Adrenal gland (tissue), 9 donors: ENCODE measurements at regions not wholly inside any gene's neighbourhood (a gene's known extent, or its start where the extent isn't known, plus 50 kb on each side); places are given as distances from the start of the nearest gene placed in this dataset.

Experiments
- DNase-seq, 7 donors: peaks; one replicate each; pipeline ENCODE4 v3.0.0-alpha.2; 2019 to 2020
- H3K27ac ChIP-seq, 5 donors: fragments of 200-600 bp; sonication (generic) in 4 of 5; 1 replicate in 3 of 5; 2 replicates in 2 of 5; pipeline versions ENCODE4 v1.5.1 to v1.8.0; 2016 to 2020; ENCODE audit warnings: mild to moderate bottlenecking in 1 of 5
- H3K27me3 ChIP-seq: fragments of 200-600 bp; 2 replicates; pipeline ENCODE4 v1.8.0; 2021
- H3K36me3 ChIP-seq, 2 donors: fragments of 200-600 bp; replicated peaks in 1 of 2; 1 replicate in 1 of 2; 2 replicates in 1 of 2; pipeline versions ENCODE4 v1.5.1 to v1.8.0; 2018 to 2022
- H3K4me1 ChIP-seq, 2 donors: fragments of 200-600 bp; replicated peaks in 1 of 2; 1 replicate in 1 of 2; 2 replicates in 1 of 2; pipeline versions ENCODE4 v1.5.1 to v1.8.0; 2018 to 2021
- H3K4me3 ChIP-seq, 4 donors: fragments of 200-600 bp; sonication (generic) in 3 of 4; one replicate each; pipeline ENCODE4 v1.5.1; 2016 to 2018
- H3K9me3 ChIP-seq, 3 donors: fragments of 200-600 bp; sonication (generic) in 1 of 3; replicated peaks in 1 of 3; 1 replicate in 2 of 3; 2 replicates in 1 of 3; pipeline versions ENCODE4 v1.5.1 to v1.8.0; 2016 to 2021
- POLR2A ChIP-seq, 2 donors: fragments of 450-650 bp; IDR thresholded peaks; one replicate each; pipeline ENCODE4 v1.6.1; 2017; ENCODE audit warnings: antibody characterized with exemption in 2 of 2, mild to moderate bottlenecking in 2 of 2, moderate library complexity in 1 of 2
- WGBS, 4 donors: extraction: QIAGEN DNeasy Blood & Tissue Kit in 2 of 4; methylation state at CpG; one replicate each; pipeline versions ENCODE4 v1.1.5 to v1.1.7; 2013 to 2017; 5-methylcytosine and 5-hydroxymethylcytosine counted together
- intact Hi-C, 2 donors: fragments of 100-400 bp; cut with DNase I; formaldehyde crosslinking; loops; one replicate each; pipeline versions ENCODE4 v1.14.1 to v1.15.0; 2022 to 2023
- TF ChIP-seq, protein P1 (sequence below), 6 experiments: fragments of 450-650 bp in 4 of 6; fragments of 200-600 bp in 2 of 6; sonication (generic) in 1 of 6; IDR thresholded peaks; 1 replicate in 5 of 6; 2 replicates in 1 of 6; pipeline versions ENCODE4 v1.5.1 to v1.8.0; 2016 to 2021; ENCODE audit warnings: antibody characterized with exemption in 6 of 6, mild to moderate bottlenecking in 2 of 6, moderate library complexity in 1 of 6
- donor health status: healthy with polysubstance abuse.
- donor health status: Bipolar disorder and iron deficiency.
- donor health status: DM: yes; HTN: yes; CAD: no.
- donor health status: DM: no; HTN: no; CAD: no.
- donor health status: DM: no; HTN: no; CAD: no.

DNA sequence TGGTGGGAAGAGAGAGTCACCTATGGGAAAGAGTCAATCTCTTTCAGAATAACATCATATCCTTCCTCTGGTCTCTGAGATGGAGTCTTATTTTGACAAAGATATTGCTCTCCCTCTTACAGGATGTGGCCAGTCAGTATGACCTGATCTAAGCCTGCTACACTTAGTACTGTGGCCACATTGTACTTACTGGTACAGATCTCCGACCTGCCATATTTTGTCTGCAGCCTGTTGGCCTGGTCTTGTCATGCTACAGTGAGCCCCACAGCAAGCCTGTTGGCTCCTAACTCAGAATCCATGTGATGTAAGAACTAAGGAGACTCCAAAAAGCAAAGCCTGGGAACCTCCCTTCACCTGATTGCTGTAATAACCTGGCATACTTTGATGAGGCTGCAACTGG lies 377.8 kb downstream of the SFMBT2 start:
- H3K4me1 ChIP-seq = no peaks in the 10 kb centered on the region
- no peak overlapping the region for H3K4me3 ChIP-seq
- no peak for DNase-seq
- WGBS, 4 donors = 84 to 100% (median 97%) methylated on average over 1 of the region's 1 CpG
- no peaks in the 10 kb centered on the region for H3K27me3 ChIP-seq
- H3K9me3 ChIP-seq = no peaks in the 10 kb centered on the region
- intact Hi-C loops = no loop called here
- no peak for TF ChIP-seq POLR2A (IDR thresholded peaks at IDR 0.05)
- TF ChIP-seq, protein P1, sequence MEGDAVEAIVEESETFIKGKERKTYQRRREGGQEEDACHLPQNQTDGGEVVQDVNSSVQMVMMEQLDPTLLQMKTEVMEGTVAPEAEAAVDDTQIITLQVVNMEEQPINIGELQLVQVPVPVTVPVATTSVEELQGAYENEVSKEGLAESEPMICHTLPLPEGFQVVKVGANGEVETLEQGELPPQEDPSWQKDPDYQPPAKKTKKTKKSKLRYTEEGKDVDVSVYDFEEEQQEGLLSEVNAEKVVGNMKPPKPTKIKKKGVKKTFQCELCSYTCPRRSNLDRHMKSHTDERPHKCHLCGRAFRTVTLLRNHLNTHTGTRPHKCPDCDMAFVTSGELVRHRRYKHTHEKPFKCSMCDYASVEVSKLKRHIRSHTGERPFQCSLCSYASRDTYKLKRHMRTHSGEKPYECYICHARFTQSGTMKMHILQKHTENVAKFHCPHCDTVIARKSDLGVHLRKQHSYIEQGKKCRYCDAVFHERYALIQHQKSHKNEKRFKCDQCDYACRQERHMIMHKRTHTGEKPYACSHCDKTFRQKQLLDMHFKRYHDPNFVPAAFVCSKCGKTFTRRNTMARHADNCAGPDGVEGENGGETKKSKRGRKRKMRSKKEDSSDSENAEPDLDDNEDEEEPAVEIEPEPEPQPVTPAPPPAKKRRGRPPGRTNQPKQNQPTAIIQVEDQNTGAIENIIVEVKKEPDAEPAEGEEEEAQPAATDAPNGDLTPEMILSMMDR (IDR thresholded peaks at IDR 0.05) = no peak
- H3K27ac ChIP-seq = no peak overlapping the region
- no peaks in the 10 kb centered on the region for H3K36me3 ChIP-seq

DNA sequence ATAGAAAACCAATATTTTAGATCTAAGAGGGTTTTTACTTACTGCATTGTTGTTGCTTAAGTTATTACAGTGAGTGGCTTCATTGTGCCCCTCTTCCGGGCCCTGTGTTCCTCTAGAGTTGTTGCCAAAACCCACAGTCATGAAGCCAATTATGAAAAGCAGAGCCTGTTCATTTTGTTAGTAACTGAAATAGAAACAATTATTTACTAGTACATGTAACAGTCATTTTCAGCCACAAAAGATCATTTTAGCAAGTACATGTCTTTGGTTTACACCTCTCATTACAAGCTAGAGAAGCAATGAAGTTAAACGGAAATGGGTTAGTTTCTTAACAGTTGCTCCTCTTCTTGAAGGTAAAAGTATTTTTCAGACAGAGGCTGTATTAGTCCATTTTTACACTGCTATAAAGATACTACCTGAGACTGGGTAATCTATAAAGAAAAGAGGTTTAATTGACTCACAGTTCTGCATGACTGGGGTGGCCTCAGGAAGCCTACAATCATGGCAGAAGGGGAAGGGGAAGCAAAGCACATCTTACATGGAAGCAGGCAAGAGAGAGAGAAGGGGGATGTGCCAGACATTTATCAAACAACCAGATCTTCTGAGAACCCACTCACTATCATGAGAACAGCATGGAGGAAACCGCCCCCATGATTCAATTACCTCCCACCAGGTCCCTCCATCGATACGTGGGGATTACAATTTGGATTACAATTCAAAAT lies 380.5 kb downstream of the SFMBT2 start:
- Histone ChIP-seq H3K27me3 (no peaks in the 10 kb centered on the region), H3K4me1 (no peaks in the 10 kb centered on the region), H3K36me3 (no peaks in the 10 kb centered on the region), H3K27ac (no peak overlapping the region), H3K4me3 (no peak overlapping the region), H3K9me3 (no peaks in the 10 kb centered on the region)
- DNase-seq = no peak
- intact Hi-C loops = no loop called here
- no peak for TF ChIP-seq POLR2A (IDR thresholded peaks at IDR 0.05)
- TF ChIP-seq, protein P1 (IDR thresholded peaks at IDR 0.05) = no peak
- 88 to 94% (median 90%) methylated on average over 5 of the region's 5 CpGs for WGBS, 4 donors

DNA sequence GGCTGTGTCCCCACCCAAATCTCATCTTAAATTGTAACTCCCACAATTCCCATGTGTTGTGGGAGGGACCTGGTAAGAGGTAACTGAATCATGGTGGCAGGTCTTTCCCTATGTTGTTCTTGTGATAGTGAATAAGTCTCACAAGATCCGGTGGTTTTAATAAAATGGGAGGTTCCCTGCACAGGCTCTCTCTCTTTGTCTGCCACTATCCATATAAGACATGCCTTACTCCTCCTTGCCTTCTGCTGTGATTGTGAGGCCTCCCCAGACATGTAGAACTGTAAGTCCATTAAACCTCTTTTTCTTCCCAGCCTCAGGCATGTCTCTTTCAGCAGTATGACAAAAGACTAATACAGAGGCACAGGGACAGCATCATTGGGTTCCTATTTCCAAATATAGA lies 381.2 kb downstream of the SFMBT2 start:
- no peaks in the 10 kb centered on the region for H3K9me3 ChIP-seq

DNA sequence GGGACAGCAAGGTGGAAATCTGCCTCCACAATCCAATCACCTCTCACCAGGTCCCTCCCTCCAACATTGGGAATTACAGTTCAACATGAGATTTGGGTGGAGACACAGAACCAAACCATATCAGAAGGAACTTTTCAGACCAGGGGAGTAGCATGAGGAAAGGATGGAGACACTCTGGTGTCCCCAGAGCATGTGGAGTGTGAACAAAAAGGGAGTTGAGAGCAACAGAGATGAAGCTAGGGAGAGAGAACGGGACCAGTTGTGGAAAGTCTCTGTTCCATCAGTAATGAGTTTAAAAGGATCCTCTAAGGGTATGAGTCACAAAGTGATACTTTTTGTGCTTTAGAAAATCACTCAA lies 382.0 kb downstream of the SFMBT2 start:
- H3K27me3 ChIP-seq = no peaks in the 10 kb centered on the region
- no peak overlapping the region for H3K4me3 ChIP-seq
- H3K9me3 ChIP-seq = no peaks in the 10 kb centered on the region
- WGBS, 4 donors = 77 to 88% (median 83%) methylated on average over 1 of the region's 1 CpG
- no peaks in the 10 kb centered on the region for H3K36me3 ChIP-seq
- H3K4me1 ChIP-seq = no peaks in the 10 kb centered on the region
- DNase-seq = no peak
- H3K27ac ChIP-seq = no peak overlapping the region
- TF ChIP-seq, protein P1 (IDR thresholded peaks at IDR 0.05) = no peak
- TF ChIP-seq POLR2A (IDR thresholded peaks at IDR 0.05) = no peak
- intact Hi-C loops = no loop called here

More for the DNA sequence above, 381.2 kb downstream of the SFMBT2 start:
- Histone ChIP-seq H3K4me3 (no peak overlapping the region), H3K27me3 (no peaks in the 10 kb centered on the region), H3K27ac (no peak overlapping the region), H3K36me3 (no peaks in the 10 kb centered on the region), H3K4me1 (no peaks in the 10 kb centered on the region)
- no peak for TF ChIP-seq POLR2A (IDR thresholded peaks at IDR 0.05)
- TF ChIP-seq, protein P1 (IDR thresholded peaks at IDR 0.05) = no peak
- intact Hi-C loops = no loop called here
- 0 to 38% (median 33%) methylated on average over 1 of the region's 1 CpG for WGBS, 4 donors
- no peak for DNase-seq
